GM10248 (cell line): ENCODE measurements at regions not wholly inside any gene's neighbourhood (a gene's known extent, or its start where the extent isn't known, plus 50 kb on each side); places are given as distances from the start of the nearest gene placed in this dataset.

Source experiments
- CTCF ChIA-PET: fragments of 300-600 bp; sonication (Branson Sonifier 250); formaldehyde crosslinking; extraction: SDS; loops from one replicate; lab custom pipeline; 2021; ENCODE audit warnings: antibody characterized with exemption; lab: Yijun Ruan, JAX
- POLR2A ChIA-PET: fragments of 350-650 bp; sonication (Branson Sonifier 250); formaldehyde crosslinking; extraction: SDS; loops from one replicate; lab custom pipeline; 2020; ENCODE audit warnings: antibody characterized with exemption; lab: Yijun Ruan, JAX
- DNase-seq: peaks from one replicate; pipeline ENCODE4 v3.0.0; 2012; ENCODE audit errors: extremely low spot score
- CTCF ChIP-seq: IDR thresholded peaks from 2 replicates; pipeline ENCODE4 v1.5.1; 2012; ENCODE audit warnings: mild to moderate bottlenecking, low read depth; ENCODE audit errors: extremely low read depth, missing control alignments, control extremely low read depth

- ChIA-PET CTCF (no interaction called here), POLR2A (no interaction called here)
- DNase-seq = peak; percentile 23
- TF ChIP-seq CTCF = no peak
Observed at GRCh38 chr3:16721494-16721893, 116.3 kb upstream of the DAZL start.

GRCh38 chr3:16723978-16724377, 118.8 kb upstream of the DAZL start:
- ChIA-PET POLR2A (no interaction called here), CTCF (interaction anchor here (1.8 kb wide), 1 partner anchor 10 kb away, joined by 5 read pairs; no protein-coding TSS in a partner anchor)
- no peak for TF ChIP-seq CTCF
- DNase-seq = no peak

GRCh38 chr3:16724487-16724886, 119.3 kb upstream of the DAZL start:
- ChIA-PET CTCF (interaction anchor here (1.8 kb wide), 1 partner anchor 10 kb away, joined by 5 read pairs; no protein-coding TSS in a partner anchor), POLR2A (no interaction called here)
- TF ChIP-seq CTCF = no peak
- no peak for DNase-seq

- no peak for DNase-seq
- ChIA-PET CTCF (interaction anchor here (0.9 to 1.2 kb wide), 2 partner anchors 12 to 28 kb away, joined by 3 read pairs; no protein-coding TSS in a partner anchor), POLR2A (interaction anchor here (0.6 kb wide), 1 partner anchor 14 kb away, joined by 3 read pairs; no protein-coding TSS in a partner anchor)
- no peak for TF ChIP-seq CTCF
Observed at GRCh38 chr3:16725972-16726371, 120.7 kb upstream of the DAZL start.

- ChIA-PET POLR2A (no interaction called here), CTCF (no interaction called here)
- TF ChIP-seq CTCF = no peak
- no peak for DNase-seq
Observed at GRCh38 chr3:16728770-16729745, 123.8 kb upstream of the DAZL start.

- no peak for TF ChIP-seq CTCF
- DNase-seq = no peak
- ChIA-PET CTCF (interaction anchor here (1.0 kb wide), 1 partner anchor 12 kb away, joined by 3 read pairs; no protein-coding TSS in a partner anchor), POLR2A (no interaction called here)
Observed at GRCh38 chr3:16738451-16738850, 133.2 kb upstream of the DAZL start.
